D721Med (cell line): ENCODE measurements at regions not wholly inside any gene's neighbourhood (a gene's known extent, or its start where the extent isn't known, plus 50 kb on each side); places are given as distances from the start of the nearest gene placed in this dataset.

Experiments used
- DNase-seq: peaks from one replicate; pipeline ENCODE4 v3.0.0; 2011; ENCODE audit warnings: low spot score; ENCODE audit not compliant: insufficient read length
- FAIRE-seq: peaks from 2 replicates; lab custom pipeline; 2011; peaks lifted over from hg19 to GRCh38; lab: Jason Lieb, UNC
- CTCF ChIP-seq: IDR thresholded peaks from 2 replicates; pipeline ENCODE4 v1.5.1; 2012; ENCODE audit warnings: mild to moderate bottlenecking, control low read depth; ENCODE audit not compliant: insufficient read depth; ENCODE audit errors: missing control alignments

- TF ChIP-seq CTCF, result no peak
- DNase-seq (no peak), FAIRE-seq (no peak)
Measured at GRCh38 chr1:200274116-200274515, 135.7 kb downstream of the ZNF281 start.

GRCh38 chr1:200272481-200273068 lies 137.3 kb downstream of the ZNF281 start:
- no peak for TF ChIP-seq CTCF
- FAIRE-seq (no peak), DNase-seq (no peak)

GRCh38 chr1:200269256-200269655 lies 140.6 kb downstream of the ZNF281 start:
- DNase-seq, result no peak
- no peak for TF ChIP-seq CTCF
- no peak for FAIRE-seq

- no peak for TF ChIP-seq CTCF
- no peak for FAIRE-seq
- no peak for DNase-seq
Measured at GRCh38 chr1:200267937-200268336, 141.9 kb downstream of the ZNF281 start.

- no peak for TF ChIP-seq CTCF
- FAIRE-seq (no peak), DNase-seq (no peak)
Measured at GRCh38 chr1:200267458-200267857, 142.4 kb downstream of the ZNF281 start.

- TF ChIP-seq CTCF, result no peak
- FAIRE-seq, result no peak
- no peak for DNase-seq
Measured at GRCh38 chr1:200266871-200267270, 143.0 kb downstream of the ZNF281 start.

- FAIRE-seq (no peak), DNase-seq (no peak)
- no peak for TF ChIP-seq CTCF
Measured at GRCh38 chr1:200265881-200266280, 144.0 kb downstream of the ZNF281 start.
